ENCODE measurements at regions not wholly inside any gene's neighbourhood (a gene's known extent, or its start where the extent isn't known, plus 50 kb on each side); places are given as distances from the start of the nearest gene placed in this dataset.
"Not testable (repeated sequence)": the region's sequence is repeated elsewhere in the genome, so short reads cannot be mapped to it uniquely, and the experiment has no call there.

GRCh38 chr3:177339220-177339703 lies 142.0 kb upstream of the TBL1XR1 start:
- not testable (repeated sequence) for DNase-seq

- DNase-seq, result no peak
These were observed 143.1 kb upstream of the TBL1XR1 start for GRCh38 chr3:177340243-177340830.

DNA sequence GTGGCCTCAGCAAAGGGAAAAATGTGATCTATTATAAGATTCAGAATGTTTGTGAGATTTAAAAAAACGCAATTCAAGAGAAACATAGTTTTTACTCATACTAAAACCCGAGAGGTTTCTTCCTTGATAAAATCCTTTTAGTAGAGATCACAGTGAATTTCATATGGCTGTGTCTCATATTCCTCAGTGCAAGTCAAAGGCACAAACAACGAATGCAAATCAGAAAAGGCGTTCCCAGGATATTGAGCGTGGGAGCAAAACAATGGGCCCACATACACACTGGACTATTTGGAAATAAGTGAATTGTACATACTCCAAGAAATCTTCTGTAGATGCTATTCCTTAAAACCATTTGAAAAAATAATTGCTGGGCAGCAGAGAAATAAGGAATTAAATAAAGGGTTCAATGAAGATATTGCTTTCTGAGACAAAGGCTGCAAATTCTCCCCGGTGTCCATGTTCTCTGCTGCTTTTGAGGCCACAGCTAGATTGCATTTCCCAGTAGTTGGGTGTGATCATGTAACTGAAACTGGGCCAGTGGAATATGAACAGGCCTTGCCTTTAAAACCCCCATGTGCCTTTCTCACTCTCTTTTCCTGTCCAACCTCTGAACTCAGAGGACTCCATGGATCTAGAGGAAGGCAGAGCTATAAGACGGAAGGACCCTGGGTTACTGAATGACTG lies 144.6 kb upstream of the TBL1XR1 start:
- no peak for DNase-seq

- DNase-seq, result no peak
These were observed 145.9 kb upstream of the TBL1XR1 start for GRCh38 chr3:177343122-177343625.

DNA sequence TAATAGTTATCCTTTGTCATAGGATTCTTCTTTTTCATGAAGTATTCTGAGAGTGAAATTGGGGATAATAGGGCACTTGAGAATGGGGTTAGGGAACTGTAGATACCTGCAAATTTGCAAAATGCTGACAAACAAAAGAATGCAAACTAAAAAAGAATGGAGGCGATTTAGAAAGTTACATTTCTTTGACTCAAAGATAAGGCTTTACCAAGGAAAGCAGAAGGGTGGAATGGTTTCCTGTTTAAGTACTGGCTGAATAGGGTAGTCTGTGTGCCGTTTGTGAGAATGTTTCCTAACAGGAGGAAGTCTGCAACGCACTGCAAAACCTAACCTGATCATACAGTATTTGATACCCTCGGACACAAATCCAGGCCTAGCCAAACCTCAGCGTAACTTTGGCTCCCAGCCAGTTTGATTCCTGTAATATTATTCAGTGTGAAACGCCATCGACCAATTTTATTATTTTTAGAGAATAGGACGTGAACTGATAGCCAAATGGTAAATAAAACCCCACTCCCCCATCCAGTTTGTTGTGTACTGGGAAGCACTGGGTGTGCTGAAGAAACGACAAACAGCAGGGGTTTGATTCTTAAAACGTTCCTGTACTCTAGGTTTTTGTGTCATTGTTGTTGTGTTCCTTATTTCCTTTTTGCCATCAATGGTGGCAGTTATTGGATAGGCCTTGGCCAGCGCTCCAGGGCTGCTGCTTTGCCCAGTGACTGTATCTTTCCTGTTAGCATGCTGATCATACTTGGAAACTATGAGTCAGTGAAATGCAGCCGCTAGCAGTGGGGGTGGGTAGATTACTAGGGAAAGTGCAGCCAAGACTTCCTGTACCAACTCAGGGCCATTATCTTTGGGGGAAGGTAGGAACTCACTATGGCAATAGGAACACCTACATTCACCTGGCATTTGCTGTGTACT lies 148.0 kb upstream of the TBL1XR1 start:
- DNase-seq, result peak; percentile 67

GRCh38 chr3:177345973-177346503 lies 148.8 kb upstream of the TBL1XR1 start:
- no peak for DNase-seq

DNA sequence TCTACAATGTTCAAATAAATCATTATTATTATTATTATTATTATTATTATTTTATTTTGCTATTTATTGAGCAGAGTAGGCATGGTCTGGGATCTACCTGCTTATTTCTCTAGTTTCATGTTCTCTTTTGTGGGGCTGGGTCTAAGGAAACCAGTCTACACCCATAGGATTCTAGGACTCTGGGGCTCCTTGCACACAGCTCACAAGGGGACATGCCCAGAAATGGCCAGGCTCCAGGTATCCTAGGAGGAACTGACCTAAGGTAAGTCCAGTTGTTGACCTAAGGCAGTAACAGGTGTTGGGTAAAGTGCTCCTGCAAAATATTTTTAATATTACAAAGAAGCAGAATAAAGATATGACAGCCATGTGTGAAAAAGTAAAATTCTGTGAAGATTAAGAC lies 149.6 kb upstream of the TBL1XR1 start:
- no peak for DNase-seq

GRCh38 chr3:177347611-177348010 lies 150.3 kb upstream of the TBL1XR1 start:
- DNase-seq, result no peak

GRCh38 chr3:177348974-177349373 lies 151.7 kb upstream of the TBL1XR1 start:
- DNase-seq, result no peak

GRCh38 chr3:177349384-177349783 lies 152.1 kb upstream of the TBL1XR1 start:
- DNase-seq, result no peak

DNA sequence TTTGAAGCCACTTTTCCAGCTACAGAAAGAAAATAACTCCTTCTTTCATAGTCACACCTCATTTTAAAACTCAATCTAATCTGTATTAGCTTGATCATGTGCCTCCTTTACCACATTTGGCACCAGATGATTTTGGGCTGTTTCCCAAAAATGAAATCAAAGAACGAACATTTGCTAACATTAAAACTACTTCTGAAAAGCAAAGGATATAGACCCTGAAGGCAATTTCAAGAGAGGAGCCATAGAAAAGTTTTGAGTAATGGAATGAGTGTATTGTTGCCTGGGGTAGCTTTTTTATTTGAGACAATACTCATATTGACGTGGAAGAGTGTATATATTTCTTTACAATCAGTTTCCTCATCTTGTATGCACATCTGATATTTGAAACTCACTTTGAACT lies 152.8 kb upstream of the TBL1XR1 start:
- DNase-seq, result no peak

DNA sequence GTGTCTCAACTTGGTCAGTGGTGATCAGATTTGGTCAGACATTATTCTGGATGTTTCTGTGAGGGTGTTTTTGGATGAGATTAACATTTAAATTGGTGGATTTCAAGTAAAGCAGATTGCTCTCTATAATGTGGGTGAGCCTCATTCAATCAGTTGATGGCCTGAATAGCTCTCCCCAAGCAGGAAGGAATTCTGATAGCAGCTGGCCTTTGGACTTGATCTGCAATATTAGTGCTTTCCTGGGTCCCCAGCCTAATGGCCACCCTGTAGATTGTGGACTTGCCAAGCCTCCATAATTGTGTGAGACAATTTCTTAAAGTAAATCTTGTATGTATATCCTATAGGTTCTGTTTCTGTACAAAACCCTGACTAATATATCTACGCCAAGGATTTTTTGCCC lies 153.9 kb upstream of the TBL1XR1 start:
- no peak for DNase-seq

GRCh38 chr3:177351757-177352158 lies 154.5 kb upstream of the TBL1XR1 start:
- DNase-seq, result no peak

GRCh38 chr3:177352424-177352823 lies 155.1 kb upstream of the TBL1XR1 start:
- no peak for DNase-seq

DNA sequence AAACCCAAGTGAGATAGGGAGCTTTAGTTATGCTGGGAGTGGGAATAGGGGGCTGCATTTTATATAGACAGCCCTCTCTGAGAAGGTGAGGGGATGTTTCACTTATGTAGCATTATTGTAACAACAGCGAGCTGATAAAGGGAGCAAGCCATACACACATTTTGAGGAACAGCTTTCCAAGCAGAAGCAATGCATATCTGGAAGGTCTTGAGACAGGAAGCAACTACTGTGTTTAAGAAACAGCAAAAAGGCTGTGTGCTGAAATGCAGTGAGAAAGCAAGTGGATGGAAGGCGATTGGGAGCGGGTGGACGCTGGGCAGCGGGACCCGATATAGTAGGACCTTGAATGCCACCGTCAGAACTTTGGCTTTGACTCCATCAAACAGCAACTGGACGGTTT lies 155.9 kb upstream of the TBL1XR1 start:
- no peak for DNase-seq

- not testable (repeated sequence) for DNase-seq
These were observed 156.6 kb upstream of the TBL1XR1 start for GRCh38 chr3:177353879-177354278.

GRCh38 chr3:177354466-177354865 lies 157.2 kb upstream of the TBL1XR1 start:
- DNase-seq, result no peak

- no peak for DNase-seq
These were observed 158.8 kb upstream of the TBL1XR1 start for GRCh38 chr3:177356113-177356512.

DNA sequence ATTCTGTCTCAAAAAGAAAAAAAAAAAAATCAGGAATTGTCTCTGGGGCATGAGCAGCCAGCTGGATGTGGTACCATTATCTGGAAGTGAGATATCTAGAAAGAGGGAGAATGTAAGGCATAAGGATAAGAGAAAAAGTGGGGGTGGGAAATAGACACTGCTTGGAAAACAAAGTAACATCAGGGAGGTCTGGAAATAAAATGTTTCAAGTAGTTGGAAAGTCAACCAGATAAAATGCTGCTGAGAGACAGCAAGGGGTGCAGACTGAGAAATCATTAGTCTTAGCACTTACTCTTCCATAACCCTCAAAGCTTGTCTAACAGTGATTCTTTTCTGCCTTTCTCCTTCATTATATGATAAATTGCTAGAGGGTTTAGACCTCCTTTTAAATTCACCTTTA lies 159.7 kb upstream of the TBL1XR1 start:
- no peak for DNase-seq

- peak; percentile 59 for DNase-seq
These were observed 160.2 kb upstream of the TBL1XR1 start for GRCh38 chr3:177357352-177358090.

DNA sequence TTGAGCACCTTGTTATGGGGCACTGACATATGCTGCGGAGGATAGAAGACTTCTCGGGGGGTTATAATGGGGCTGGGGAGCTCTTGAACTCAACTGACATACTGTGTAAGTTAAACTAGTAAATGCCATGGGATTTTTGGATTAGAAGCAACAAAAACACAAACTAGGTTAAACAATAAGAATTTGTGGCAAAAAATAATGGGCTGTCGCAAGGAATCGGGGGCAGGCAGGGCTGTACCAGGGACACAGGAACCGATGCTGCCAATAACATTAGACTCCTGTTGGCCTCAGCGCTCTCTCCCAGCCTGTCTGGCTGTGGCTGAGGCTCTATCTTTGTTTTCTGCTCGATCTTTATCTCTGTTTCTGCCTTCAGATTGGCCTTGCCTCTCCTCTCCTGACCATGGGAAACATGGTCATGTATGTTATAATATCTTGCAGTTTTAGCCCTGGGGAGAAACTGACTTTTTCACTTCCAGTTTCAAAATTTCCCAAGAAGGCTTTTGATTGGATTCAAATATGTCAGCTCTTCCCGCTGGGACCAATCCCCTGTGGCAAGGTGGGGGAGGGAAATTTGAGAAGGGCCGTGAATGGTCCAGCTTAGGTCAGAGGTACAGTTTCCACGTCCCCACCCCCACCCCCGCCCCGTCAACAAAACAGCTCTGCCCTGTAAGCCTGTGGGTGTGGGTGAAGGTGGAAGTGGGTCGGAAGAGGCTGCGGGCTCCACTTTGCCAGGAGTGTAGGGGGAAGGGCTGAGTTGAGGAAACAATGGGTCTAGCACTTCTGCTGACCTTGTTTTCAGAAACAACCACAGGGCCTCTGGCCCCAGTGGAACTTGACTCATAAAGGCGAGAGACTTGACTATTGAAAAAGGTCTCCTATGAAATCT lies 161.1 kb upstream of the TBL1XR1 start:
- DNase-seq, result peak; percentile 76
